HuH-7.5 (cell line): ENCODE measurements at regions not wholly inside any gene's neighbourhood (a gene's known extent, or its start where the extent isn't known, plus 50 kb on each side); places are given as distances from the start of the nearest gene placed in this dataset.
"Not testable (repeated sequence)": the region's sequence is repeated elsewhere in the genome, so short reads cannot be mapped to it uniquely, and the experiment has no call there.

Experiments
- DNase-seq: peaks from one replicate; pipeline ENCODE4 v3.0.0; 2011; ENCODE audit warnings: low spot score

GRCh38 chr9:87375397-87376073 lies 122.1 kb upstream of the DAPK1 start:
- DNase-seq: no peak

- no peak for DNase-seq
These were observed 119.0 kb upstream of the DAPK1 start for GRCh38 chr9:87378676-87379075.

GRCh38 chr9:87379300-87379699 lies 118.4 kb upstream of the DAPK1 start:
- DNase-seq: no peak

DNA sequence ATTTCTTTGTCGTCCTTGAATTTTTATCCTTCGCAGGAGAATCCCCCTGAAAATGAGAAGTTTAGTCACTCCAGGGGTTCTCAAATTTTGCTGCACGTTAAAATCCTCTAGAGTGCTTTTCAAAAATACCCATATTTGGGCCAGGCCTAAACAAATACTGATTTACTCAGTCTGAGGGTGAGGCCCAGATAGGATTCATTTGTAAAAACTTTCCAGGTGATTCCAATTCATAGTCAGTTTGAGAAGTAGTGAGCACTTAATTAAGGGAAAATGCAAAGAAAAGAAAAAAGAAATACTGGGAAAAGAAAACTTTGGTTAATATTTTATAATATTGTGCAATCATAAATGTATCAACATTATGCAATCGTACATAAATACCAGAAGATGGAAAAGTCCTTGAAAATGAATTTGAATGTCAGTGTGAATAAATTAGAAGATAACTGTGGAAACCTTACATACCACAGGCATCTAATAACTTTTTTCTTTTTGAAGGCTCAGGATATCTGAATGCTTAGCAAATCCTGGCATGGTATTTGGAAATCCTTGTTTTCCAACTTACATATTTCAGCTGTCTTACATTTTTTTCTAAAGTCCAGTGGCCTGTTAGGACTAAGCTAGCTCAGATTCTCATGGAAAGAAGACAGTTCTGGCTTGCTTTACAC lies 116.5 kb upstream of the DAPK1 start:
- DNase-seq: no peak

DNA sequence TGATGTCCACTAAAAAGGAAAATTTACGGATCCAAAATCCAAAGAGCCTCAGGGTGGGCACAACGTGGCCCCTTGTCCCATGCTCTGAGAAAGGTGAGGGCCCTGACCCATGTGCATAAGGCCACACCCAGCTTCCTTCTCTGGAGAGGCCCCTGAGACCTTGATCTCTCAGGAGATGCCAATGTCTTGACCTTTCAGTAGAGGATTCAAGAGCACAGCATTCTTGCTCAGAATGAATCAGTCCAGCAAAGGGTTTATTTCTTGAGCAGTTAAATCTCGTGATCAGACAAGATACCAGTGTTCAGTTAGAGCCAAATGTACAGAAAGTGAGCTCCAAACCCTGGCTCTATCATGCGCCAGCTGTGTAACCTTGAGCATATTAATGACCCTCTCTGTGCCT lies 115.9 kb upstream of the DAPK1 start:
- no peak for DNase-seq

DNA sequence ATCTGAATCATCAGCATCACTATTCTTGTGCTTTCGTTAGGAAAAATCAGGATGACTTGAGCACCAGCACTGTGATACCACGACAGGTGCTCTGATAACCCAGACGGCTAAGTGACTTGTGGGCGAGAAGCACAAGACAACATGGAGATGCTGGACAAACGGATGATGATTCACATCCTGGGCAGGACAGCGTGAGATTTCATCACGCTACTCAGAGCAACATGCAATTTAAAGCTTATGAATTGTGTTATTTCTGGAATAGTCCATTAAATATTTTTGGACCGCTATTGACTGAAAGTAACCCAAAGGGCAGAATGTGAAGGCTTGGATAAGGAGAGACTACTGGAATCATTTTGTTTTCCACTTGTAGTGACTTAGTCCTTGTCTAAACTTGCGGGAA lies 114.8 kb upstream of the DAPK1 start:
- no peak for DNase-seq

- no peak for DNase-seq
These were observed 114.1 kb upstream of the DAPK1 start for GRCh38 chr9:87383344-87384150.

GRCh38 chr9:87386490-87387025 lies 111.1 kb upstream of the DAPK1 start:
- no peak for DNase-seq

DNA sequence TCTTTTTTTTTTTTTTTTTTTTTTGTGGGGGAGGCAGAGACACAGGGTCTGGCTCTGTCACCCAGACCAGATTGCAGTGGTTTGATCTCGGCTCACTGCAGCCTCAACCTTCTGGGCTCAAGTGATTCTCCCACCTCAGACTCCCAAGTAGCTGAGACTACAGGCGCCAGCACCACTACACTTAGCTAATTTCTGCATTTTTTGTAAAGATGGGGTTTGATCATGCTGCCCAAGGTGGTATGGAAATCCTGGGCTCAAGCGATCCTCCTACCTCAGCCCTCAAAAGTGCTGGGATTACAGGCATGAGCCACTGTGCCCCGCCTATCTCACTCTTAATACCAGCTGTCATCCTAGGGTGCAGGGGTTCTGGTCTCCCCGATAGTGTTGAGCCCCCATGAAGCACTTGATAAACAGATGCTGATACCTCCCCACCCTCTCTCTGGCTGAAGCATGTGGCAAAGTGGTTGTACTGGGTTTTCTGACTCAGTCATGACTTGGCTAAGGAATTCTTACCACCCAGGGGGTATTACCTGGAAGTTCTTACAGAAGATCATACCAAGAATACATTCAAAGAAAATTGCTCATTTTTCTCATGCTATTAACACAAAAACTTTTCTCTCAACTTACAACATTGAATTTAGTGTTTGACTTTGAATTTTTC lies 110.2 kb upstream of the DAPK1 start:
- no peak for DNase-seq

- not testable (repeated sequence) for DNase-seq
These were observed 109.0 kb upstream of the DAPK1 start for GRCh38 chr9:87388708-87389107.

DNA sequence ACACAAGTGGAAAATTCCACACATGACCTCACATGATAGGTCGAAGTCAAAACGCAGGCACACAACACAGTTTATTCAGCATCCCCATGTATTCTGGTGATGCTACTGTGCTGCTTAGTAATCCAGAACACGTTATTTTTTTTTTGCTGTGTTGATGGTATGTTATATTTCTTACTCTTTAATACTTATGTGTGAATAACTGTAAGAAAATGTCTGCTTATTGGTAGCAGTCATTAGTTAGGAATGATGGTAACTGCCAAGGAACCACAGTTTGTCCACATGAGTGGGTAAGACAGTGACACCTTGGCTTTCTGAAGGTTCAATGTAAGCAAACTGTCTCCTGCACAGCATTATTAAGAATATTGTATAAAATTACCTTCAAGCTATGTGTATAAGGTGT lies 107.7 kb upstream of the DAPK1 start:
- no peak for DNase-seq

GRCh38 chr9:87390361-87390760 lies 107.3 kb upstream of the DAPK1 start:
- DNase-seq: no peak

DNA sequence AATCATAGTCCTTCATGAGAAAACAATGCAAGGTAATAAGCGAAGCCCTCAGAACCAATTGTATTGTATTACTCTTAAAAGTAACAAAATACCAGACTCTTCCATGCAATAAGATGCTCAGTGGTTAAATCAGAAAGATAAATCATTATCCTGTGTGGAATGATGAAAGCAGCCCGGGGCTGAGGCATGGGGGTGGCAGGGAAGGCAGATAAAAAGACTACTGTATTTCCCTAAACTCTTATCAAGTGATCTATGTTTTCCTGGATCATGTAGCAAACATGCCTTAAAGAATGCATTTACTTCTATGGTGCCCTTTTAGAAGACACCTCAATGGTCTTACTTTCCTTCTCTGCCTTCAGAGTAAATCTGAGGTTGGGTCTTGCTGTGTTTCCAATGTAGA lies 105.6 kb upstream of the DAPK1 start:
- DNase-seq: no peak

- no peak for DNase-seq
These were observed 103.9 kb upstream of the DAPK1 start for GRCh38 chr9:87393706-87394230.

DNA sequence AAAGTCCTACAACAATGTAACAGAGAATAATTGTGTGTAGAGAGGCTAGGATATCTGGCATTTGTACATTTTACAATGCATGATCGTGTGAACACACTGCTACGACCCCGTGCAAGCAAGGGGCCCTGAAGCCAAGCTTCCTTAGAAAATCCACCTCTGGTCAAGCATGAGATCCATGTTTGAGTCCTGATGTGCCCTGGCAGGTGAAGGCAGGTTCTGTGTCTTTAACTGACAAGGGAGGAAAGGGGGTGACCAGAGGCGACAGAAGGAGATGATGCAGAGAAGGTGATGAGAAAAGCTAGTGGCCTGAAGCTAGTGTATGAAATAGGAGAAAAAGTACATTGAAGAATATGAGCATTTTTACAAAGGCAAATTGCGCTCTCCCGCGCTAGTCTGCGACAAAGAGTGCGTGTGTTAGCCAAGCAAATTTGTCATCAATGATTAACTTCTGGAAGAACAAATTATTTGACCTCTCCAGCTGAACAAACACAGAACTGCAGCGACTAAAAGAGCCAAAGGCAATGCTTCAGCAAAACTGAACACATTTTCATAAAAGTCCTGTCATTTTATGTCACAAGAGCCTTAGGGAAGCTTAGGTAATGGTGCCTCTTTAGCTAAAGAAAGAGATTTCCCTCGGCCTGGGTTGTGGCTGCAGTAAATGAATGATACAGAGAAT lies 101.7 kb upstream of the DAPK1 start:
- peak; percentile 12 for DNase-seq

GRCh38 chr9:87401681-87402080 lies 96.0 kb upstream of the DAPK1 start:
- DNase-seq: no peak

GRCh38 chr9:87402537-87402936 lies 95.1 kb upstream of the DAPK1 start:
- no peak for DNase-seq

DNA sequence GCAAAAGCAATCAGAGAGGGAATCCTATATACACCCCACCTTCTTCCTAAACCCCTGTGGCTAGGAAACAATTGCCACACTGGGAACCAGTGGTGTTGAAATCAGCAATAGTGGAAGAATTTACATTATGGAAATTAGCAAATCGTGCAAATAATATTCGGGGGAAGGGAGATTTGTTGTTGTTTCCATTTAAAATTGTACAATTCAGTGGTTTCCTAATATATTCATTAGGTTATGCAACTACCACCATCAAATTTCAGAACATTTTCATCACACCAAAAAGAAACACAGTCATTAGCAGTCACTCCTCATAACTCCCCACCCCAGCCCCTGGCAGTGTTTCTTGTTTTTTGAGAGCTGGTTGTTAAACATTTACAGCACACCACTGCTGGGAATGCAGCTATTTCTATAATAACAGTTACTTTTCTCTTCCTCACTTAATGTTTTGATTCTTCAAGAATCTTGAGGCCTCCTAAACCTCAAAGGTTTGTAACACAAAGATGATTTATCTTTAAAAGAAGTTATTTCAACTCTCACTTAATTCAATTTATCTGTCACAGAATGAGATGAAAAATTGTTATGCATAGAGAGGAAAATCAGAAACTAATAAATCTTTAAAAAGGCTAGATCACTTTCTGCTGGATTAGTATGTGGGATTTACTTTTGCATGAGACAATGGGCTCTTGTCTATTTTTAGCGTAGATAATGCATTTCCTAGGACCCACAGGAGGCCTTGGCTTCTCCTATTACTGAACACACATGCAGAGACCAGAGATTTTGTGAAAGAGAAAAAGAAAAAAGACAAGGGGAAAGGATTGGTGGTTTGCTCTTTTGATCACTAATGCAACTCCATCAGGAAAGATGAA lies 91.8 kb upstream of the DAPK1 start:
- DNase-seq: no peak

- no peak for DNase-seq
These were observed 91.0 kb upstream of the DAPK1 start for GRCh38 chr9:87406543-87407166.
